HG02623 (cell line): ENCODE measurements at regions not wholly inside any gene's neighbourhood (a gene's known extent, or its start where the extent isn't known, plus 50 kb on each side); places are given as distances from the start of the nearest gene placed in this dataset.

Experiments
- ATAC-seq: cut with Tn5 transposase; IDR thresholded peaks from one replicate; pipeline ENCODE4 v1.9.1; 2021; ENCODE audit warnings: moderate library complexity; ENCODE audit not compliant: unreplicated experiment

GRCh38 chr7:42858570-42858969 is 53.3 kb downstream of the C7orf25 start:
- no peak for ATAC-seq

- no peak for ATAC-seq
These were observed 55.3 kb downstream of the C7orf25 start for GRCh38 chr7:42856605-42856987.

DNA sequence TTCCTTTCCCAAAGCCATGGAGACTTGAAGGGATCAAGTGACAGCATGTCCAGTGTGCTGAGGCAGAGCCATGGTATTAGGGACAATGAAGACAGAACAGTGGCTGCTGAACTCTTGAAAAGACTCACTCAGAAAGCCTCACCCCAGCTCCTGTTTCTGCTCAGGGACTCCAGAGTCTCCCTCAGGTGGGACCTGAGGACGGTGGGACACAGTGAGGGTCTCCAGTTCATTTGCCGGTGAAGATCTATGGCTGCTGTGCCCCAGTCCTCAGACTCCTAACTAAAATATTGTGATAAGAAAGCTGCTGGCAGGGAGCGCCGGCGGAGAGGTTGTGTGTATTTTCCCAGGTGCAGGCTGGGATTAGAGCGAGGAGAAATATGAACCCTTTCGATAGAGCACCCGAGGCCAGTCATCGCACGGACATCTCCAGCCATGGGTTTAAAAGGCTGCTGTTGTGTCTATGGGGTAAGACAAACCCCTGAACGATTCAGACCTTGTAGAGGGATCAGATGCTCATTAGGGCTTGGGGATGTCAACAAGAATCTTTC is 57.2 kb downstream of the C7orf25 start:
- no peak for ATAC-seq

- ATAC-seq = no peak
These were observed 59.3 kb downstream of the C7orf25 start for GRCh38 chr7:42852531-42852930.

- ATAC-seq = peak; percentile 70
These were observed 68.6 kb downstream of the C7orf25 start for GRCh38 chr7:42843205-42843800.

DNA sequence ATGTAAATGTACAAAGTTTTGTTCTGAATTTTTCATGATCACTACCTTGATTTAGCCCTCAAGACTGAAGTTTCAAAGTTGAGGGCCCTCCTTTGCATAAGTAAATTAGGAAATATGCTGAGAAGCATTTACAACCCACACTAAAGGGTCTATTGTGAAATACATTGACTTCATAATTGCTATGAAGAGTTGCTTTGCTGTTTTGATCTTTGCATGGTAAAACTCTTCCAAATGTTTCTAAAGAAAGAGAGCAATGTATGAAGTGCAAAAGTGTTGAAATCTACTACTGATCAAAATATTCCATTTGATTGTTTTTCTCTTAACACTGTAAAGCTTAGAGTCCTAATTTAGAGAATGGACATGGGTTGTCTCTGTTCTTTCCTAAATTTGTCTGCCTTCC is 77.2 kb downstream of the C7orf25 start:
- ATAC-seq = no peak

- ATAC-seq = no peak
These were observed 78.5 kb downstream of the C7orf25 start for GRCh38 chr7:42833411-42833810.

DNA sequence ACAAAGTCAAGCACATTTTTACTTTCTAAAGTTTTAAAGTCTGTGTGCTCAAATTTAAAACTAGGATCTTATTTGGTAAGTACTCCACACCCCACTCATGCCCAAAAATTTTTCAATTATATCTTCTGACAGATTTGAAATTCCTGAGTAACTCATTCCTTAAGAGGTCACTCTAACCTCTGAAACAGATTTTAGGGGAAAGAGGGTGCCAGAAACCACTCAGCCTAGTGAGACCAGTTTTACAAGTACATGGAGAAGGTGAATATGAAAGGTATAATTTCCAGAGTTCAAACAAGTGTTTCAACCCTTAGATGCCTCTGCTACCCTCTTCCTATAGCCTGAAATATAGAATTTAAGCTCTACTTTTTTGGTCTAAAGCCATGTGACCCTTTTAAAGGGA is 79.2 kb downstream of the C7orf25 start:
- no peak for ATAC-seq

DNA sequence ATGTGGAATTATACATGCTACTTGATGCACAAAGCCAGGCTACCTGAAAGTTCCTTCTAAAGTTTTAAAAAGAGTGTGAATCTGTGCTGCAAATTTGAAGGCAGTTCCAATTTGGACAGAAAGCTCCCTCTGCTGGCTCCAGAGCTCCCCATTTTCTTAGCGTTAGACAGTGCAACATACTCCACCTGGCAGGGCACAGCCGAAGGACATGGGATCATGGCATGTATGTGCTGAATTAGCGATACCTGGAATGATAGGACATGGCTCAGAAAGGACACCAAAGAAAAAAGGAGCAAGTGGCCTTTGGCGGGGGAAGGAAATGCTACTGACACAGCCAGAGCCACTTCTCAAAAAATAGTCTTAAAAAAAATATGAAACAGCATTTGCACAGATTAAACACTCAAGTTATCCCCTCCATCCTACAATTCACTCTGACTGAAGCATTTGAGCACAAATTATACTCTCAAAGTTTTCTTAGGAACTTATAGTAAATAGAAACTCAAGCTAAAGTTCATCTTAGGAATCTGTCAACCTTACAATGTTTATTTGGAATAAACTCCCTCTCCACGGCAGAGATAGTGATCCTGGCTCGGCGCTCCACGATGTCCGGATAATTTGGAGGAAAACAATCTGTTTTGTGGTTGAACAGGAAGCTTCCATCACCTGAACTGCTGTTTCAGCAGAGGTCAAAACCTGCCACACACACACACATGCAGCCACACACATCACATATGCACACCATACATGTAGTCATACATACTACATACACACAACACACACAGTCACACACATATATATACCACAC is 80.0 kb downstream of the C7orf25 start:
- no peak for ATAC-seq

- ATAC-seq = no peak
These were observed 80.7 kb downstream of the C7orf25 start for GRCh38 chr7:42831006-42831717.

DNA sequence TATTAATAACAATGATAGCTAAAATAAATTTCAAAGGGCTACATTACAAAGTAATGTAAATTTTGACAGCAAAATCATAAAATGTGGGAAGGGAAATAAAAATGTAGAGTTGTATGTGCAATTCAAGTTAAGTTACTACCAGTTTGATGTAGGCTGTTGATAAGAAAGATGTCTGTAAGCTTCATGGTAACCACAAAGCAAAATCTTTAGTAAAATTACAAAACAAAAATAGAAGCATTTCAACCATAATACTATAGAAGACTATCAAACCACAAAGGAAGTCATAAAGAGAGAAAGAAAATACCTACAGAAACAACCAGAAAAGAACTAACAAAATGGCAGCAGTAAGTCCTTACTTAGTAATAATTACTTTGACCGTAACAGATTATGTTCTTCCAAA is 99.1 kb downstream of the C7orf25 start:
- ATAC-seq = no peak

GRCh38 chr7:42805601-42806000 is 106.3 kb downstream of the C7orf25 start:
- ATAC-seq = no peak

GRCh38 chr7:42794673-42795072 is 117.2 kb downstream of the C7orf25 start:
- no peak for ATAC-seq

DNA sequence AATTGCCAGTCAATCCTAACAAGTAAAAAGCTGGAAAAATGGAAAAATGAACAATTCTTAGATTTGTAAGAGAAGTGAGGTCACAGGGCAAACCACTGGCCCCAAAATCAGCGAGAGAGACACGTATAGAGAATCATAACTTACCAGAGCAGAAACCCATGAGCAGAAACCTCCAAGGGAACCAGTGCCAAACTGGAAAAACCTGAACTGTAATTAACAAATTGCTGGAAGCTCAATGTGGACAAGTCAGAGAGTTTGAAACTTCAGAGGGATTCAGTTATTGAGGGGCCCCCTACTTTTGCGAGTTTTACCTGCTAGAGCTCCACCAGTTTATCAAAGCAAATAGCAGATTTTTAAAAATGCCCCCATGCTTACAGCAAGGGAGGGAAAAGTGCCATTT is 119.0 kb downstream of the C7orf25 start:
- ATAC-seq = no peak

GRCh38 chr7:42790196-42790595 is 121.7 kb downstream of the C7orf25 start:
- ATAC-seq = no peak

- no peak for ATAC-seq
These were observed 137.4 kb downstream of the C7orf25 start for GRCh38 chr7:42774436-42774835.

DNA sequence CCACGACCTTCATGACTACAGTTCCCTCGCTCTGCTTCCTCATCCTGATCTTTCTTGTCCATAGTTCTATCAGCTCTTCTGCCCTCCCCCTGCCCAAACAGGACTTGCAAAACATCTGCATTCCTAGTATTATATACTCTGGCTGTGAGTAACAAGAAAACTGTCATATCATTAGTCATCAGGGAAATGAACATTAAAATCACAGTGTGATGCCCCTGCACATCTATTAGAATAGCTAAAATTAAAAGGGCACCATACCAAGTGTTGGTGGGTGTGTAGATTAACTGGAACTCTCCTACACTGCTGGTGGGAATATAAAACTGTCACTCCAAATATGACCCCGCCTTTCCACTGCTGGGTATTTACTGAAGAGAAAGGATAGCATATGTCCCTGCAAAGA is 141.8 kb downstream of the C7orf25 start:
- no peak for ATAC-seq

GRCh38 chr7:42768045-42768444 is 143.8 kb downstream of the C7orf25 start:
- ATAC-seq = no peak

DNA sequence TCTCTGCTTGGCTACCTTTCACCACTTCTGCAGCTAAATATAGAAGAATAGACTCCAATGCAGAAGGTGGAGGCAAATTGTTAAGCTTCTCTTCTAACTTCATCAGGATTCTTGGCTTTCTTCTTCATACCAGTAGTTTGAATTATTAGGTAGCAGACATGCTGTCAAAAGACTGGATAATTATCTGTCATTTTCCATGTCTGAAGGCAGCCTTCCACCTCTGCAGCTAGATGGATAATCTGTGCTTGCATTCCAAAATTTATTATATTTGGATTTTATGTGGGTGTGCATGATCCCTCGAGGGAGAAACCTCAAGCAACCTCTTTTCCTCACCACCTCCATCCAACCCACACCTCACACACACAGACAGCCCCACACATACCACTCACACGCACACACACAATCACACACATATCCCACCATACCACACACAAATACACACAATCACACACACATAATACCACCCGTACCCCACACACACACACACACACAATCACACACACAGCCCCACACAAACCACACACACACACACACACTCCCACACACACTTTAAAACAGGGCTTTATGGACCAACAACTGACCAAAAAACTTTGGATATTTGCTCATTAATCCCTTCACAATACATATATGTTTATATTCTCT is 145.0 kb downstream of the C7orf25 start:
- ATAC-seq = no peak

DNA sequence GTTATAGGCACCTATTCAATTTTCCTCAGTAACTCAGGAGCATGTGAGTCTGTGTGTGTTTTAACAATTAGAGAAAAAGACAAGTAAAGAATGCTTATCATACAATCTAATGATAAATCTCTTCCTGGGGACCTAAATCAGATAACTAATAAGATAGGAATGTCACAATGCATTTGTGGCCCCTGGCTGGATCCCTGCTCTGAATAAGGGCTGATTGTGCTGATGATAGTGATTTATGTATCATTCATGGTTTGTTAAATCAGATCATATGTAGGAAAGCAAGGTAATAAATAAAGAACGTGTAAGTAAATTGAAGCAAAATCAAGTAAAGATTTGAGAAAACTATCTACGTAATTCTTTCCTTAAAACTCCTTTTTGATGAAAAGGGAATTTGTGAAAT is 145.9 kb downstream of the C7orf25 start:
- ATAC-seq = no peak

GRCh38 chr7:42763137-42763551 is 148.7 kb downstream of the C7orf25 start:
- ATAC-seq = no peak
